Calu3 (cell line): ENCODE measurements at regions not wholly inside any gene's neighbourhood (a gene's known extent, or its start where the extent isn't known, plus 50 kb on each side); places are given as distances from the start of the nearest gene placed in this dataset.

ENCODE experiments used
- BruUV-seq: library from RNA; stranded (reverse); fragments of 400-500 nt; replicated peaks from 2 replicates; lab custom pipeline; 2021; lab: Mats Ljungman, UMichigan
- CTCF ChIA-PET: fragments of 300-600 bp; sonication (Branson Sonifier 250); formaldehyde crosslinking; loops from one replicate; lab custom pipeline; 2022; ENCODE audit warnings: antibody characterized with exemption; lab: Charles Lee
- DNase-seq: peaks from one replicate; pipeline ENCODE4 v3.0.0; 2022
- H3K27ac Mint-ChIP-seq: one replicate; pipeline ENCODE4 v1.8.0; 2022; ENCODE audit warnings: mixed read lengths; ENCODE audit not compliant: unreplicated experiment
- H3K27me3 Mint-ChIP-seq: one replicate; pipeline ENCODE4 v1.8.0; 2022; ENCODE audit warnings: mixed read lengths; ENCODE audit not compliant: unreplicated experiment
- H3K36me3 Mint-ChIP-seq: one replicate; pipeline ENCODE4 v1.8.0; 2022; ENCODE audit warnings: mild to moderate bottlenecking, moderate library complexity, mixed read lengths; ENCODE audit not compliant: insufficient read depth, unreplicated experiment
- H3K4me1 Mint-ChIP-seq: one replicate; pipeline ENCODE4 v1.8.0; 2022; ENCODE audit warnings: mild to moderate bottlenecking, low read depth, mixed read lengths; ENCODE audit not compliant: unreplicated experiment
- H3K4me3 Mint-ChIP-seq: one replicate; pipeline ENCODE4 v1.8.0; 2022; ENCODE audit warnings: mild to moderate bottlenecking, low read depth, moderate library complexity, mixed read lengths; ENCODE audit not compliant: unreplicated experiment
- H3K9me3 Mint-ChIP-seq: one replicate; pipeline ENCODE4 v1.8.0; 2022; ENCODE audit warnings: low read depth, mixed read lengths; ENCODE audit not compliant: unreplicated experiment
- CTCF ChIP-seq: fragments of 200-600 bp; IDR thresholded peaks from one replicate; pipeline ENCODE4 v1.8.0; 2022; ENCODE audit warnings: antibody characterized with exemption; ENCODE audit not compliant: unreplicated experiment
- intact Hi-C: fragments of 100-400 bp; cut with micrococcal nuclease; formaldehyde crosslinking; loops from one replicate; pipeline ENCODE4 v1.10.0; 2022; ENCODE audit not compliant: unreplicated experiment

- intact Hi-C loops: no loop called here
- Mint-ChIP-seq H3K27ac (no peak overlapping the region), H3K27me3 (peaks cover 30% of the 10 kb centered on the region), H3K4me1 (no peaks in the 10 kb centered on the region), H3K9me3 (peaks cover 11% of the 10 kb centered on the region), H3K36me3 (no peaks in the 10 kb centered on the region), H3K4me3 (no peak overlapping the region)
- CTCF ChIA-PET: no interaction called here
- DNase-seq: no peak
- no TSS peak for BruUV-seq
- no peak for TF ChIP-seq CTCF
These were observed 124.5 kb upstream of the PLXNC1 start for GRCh38 chr12:94023879-94024278.

- CTCF ChIA-PET: no interaction called here
- Mint-ChIP-seq H3K4me1 (no peaks in the 10 kb centered on the region), H3K27me3 (peaks cover 41% of the 10 kb centered on the region), H3K9me3 (peaks cover 8% of the 10 kb centered on the region), H3K27ac (no peak overlapping the region), H3K4me3 (no peak overlapping the region), H3K36me3 (no peaks in the 10 kb centered on the region)
- BruUV-seq: no TSS peak
- no peak for DNase-seq
- no peak for TF ChIP-seq CTCF
- intact Hi-C loops: no loop called here
These were observed 123.3 kb upstream of the PLXNC1 start for GRCh38 chr12:94025068-94025467.

GRCh38 chr12:94025756-94026155, 122.6 kb upstream of the PLXNC1 start:
- Mint-ChIP-seq H3K36me3 (no peaks in the 10 kb centered on the region), H3K4me1 (no peaks in the 10 kb centered on the region), H3K9me3 (peaks cover 8% of the 10 kb centered on the region), H3K27me3 (peaks cover 46% of the 10 kb centered on the region), H3K27ac (no peak overlapping the region), H3K4me3 (no peak overlapping the region)
- BruUV-seq: no TSS peak
- no peak for DNase-seq
- intact Hi-C loops: no loop called here
- TF ChIP-seq CTCF: no peak
- CTCF ChIA-PET: no interaction called here

GRCh38 chr12:94026596-94026995, 121.8 kb upstream of the PLXNC1 start:
- intact Hi-C loops: no loop called here
- peaks cover 46% of the 10 kb centered on the region for H3K27me3 Mint-ChIP-seq
- H3K36me3 Mint-ChIP-seq: no peaks in the 10 kb centered on the region

More at GRCh38 chr12:94026596-94026995, 121.8 kb upstream of the PLXNC1 start:
- Mint-ChIP-seq H3K4me3 (no peak overlapping the region), H3K9me3 (peaks cover 8% of the 10 kb centered on the region), H3K27ac (no peak overlapping the region), H3K4me1 (no peaks in the 10 kb centered on the region)
- BruUV-seq: no TSS peak
- no peak for TF ChIP-seq CTCF
- no peak for DNase-seq
- CTCF ChIA-PET: no interaction called here
